Astrocyte (in vitro differentiated cells and primary cell): ENCODE measurements at regions not wholly inside any gene's neighbourhood (a gene's known extent, or its start where the extent isn't known, plus 50 kb on each side); places are given as distances from the start of the nearest gene placed in this dataset.
"Not testable (repeated sequence)": the region's sequence is repeated elsewhere in the genome, so short reads cannot be mapped to it uniquely, and the experiment has no call there.

Source experiments
- DNase-seq: peaks from one replicate; pipeline ENCODE4 v3.0.0-alpha.2; 2010; ENCODE audit warnings: low read depth
- FAIRE-seq: peaks from 2 replicates; lab custom pipeline; 2011; peaks lifted over from hg19 to GRCh38; lab: Jason Lieb, UNC
- H2AFZ ChIP-seq: 2 replicates; pipeline ENCODE4 v1.6.0; 2012; ENCODE audit warnings: low read depth, low read length, inconsistent platforms
- H3K27ac ChIP-seq: 2 replicates; pipeline ENCODE4 v1.5.1; 2011; ENCODE audit warnings: low read depth, low read length, inconsistent platforms
- H3K27me3 ChIP-seq: 2 replicates; pipeline ENCODE4 v1.6.0; 2011; ENCODE audit warnings: low read length, inconsistent platforms; ENCODE audit not compliant: insufficient read depth
- H3K36me3 ChIP-seq: 2 replicates; pipeline ENCODE4 v1.5.1; 2011; ENCODE audit warnings: low read length, inconsistent platforms; ENCODE audit not compliant: insufficient read depth
- H3K4me1 ChIP-seq: 2 replicates; pipeline ENCODE4 v1.5.1; 2011; ENCODE audit warnings: low read length, inconsistent platforms; ENCODE audit not compliant: insufficient read depth
- H3K4me2 ChIP-seq: 2 replicates; pipeline ENCODE4 v1.6.0; 2012; ENCODE audit warnings: low read length, inconsistent platforms
- H3K4me3 ChIP-seq: 2 replicates; pipeline ENCODE4 v1.5.1; 2011; ENCODE audit warnings: low read depth, mild to moderate bottlenecking, low read length, inconsistent platforms; ENCODE audit not compliant: insufficient read depth
- H3K79me2 ChIP-seq: 2 replicates; pipeline ENCODE4 v1.6.0; 2012; ENCODE audit warnings: mild to moderate bottlenecking, low read length, inconsistent platforms; ENCODE audit not compliant: insufficient read depth
- H3K9ac ChIP-seq: 2 replicates; pipeline ENCODE4 v1.6.0; 2012; ENCODE audit warnings: mild to moderate bottlenecking, low read length, inconsistent platforms
- H3K9me3 ChIP-seq: 2 replicates; pipeline ENCODE4 v1.5.1; 2012; ENCODE audit warnings: low read depth, mild to moderate bottlenecking, low read length, inconsistent platforms; ENCODE audit not compliant: insufficient read depth
- H4K20me1 ChIP-seq: 2 replicates; pipeline ENCODE4 v1.6.0; 2012; ENCODE audit warnings: low read length, inconsistent platforms; ENCODE audit not compliant: insufficient read depth
- H3K27ac Mint-ChIP-seq: one replicate; pipeline ENCODE4 v1.8.0; 2021; ENCODE audit warnings: mild to moderate bottlenecking, mixed read lengths; ENCODE audit not compliant: unreplicated experiment
- H3K27me3 Mint-ChIP-seq: one replicate; pipeline ENCODE4 v1.8.0; 2021; ENCODE audit warnings: low read depth, mixed read lengths; ENCODE audit not compliant: unreplicated experiment
- H3K36me3 Mint-ChIP-seq: one replicate; pipeline ENCODE4 v1.8.0; 2021; ENCODE audit warnings: low read depth, mixed read lengths; ENCODE audit not compliant: unreplicated experiment
- H3K4me1 Mint-ChIP-seq: one replicate; pipeline ENCODE4 v1.8.0; 2021; ENCODE audit warnings: low read depth, mixed read lengths; ENCODE audit not compliant: unreplicated experiment
- H3K4me3 Mint-ChIP-seq: one replicate; pipeline ENCODE4 v1.8.0; 2021; ENCODE audit warnings: mild to moderate bottlenecking, moderate library complexity, mixed read lengths; ENCODE audit not compliant: unreplicated experiment
- H3K9me3 Mint-ChIP-seq: one replicate; pipeline ENCODE4 v1.8.0; 2021; ENCODE audit warnings: mild to moderate bottlenecking, mixed read lengths; ENCODE audit not compliant: unreplicated experiment
- EZH2 ChIP-seq: IDR thresholded peaks from 2 replicates; pipeline ENCODE4 v1.6.1; 2012; ENCODE audit warnings: mild to moderate bottlenecking, low read length, inconsistent platforms; ENCODE audit not compliant: insufficient read depth
- TF ChIP-seq, protein P1 (sequence below): IDR thresholded peaks from 2 replicates; pipeline ENCODE4 v1.5.1; 2011; ENCODE audit warnings: low read depth, mild to moderate bottlenecking, inconsistent platforms, low read length, moderate library complexity; ENCODE audit not compliant: insufficient read depth

- no peak overlapping the region for H3K4me3 Mint-ChIP-seq
- Histone ChIP-seq H3K4me1 (no peaks in the 10 kb centered on the region), H2AFZ (no peak overlapping the region), H3K9me3 (no peaks in the 10 kb centered on the region), H3K27me3 (no peaks in the 10 kb centered on the region), H3K9ac (no peak overlapping the region), H3K36me3 (no peaks in the 10 kb centered on the region), H3K79me2 (no peaks in the 10 kb centered on the region), H3K4me3 (no peak overlapping the region), H3K27ac (no peak overlapping the region), H3K4me2 (no peak overlapping the region), H4K20me1 (no peaks in the 10 kb centered on the region)
- no peak for FAIRE-seq
- H3K27me3 Mint-ChIP-seq: peaks cover 18% of the 10 kb centered on the region
- H3K27ac Mint-ChIP-seq: no peak overlapping the region
- no peaks in the 10 kb centered on the region for H3K4me1 Mint-ChIP-seq
- H3K36me3 Mint-ChIP-seq: peaks cover 10% of the 10 kb centered on the region
- peaks cover 15% of the 10 kb centered on the region for H3K9me3 Mint-ChIP-seq
- TF ChIP-seq EZH2: no peak
- TF ChIP-seq, protein P1, sequence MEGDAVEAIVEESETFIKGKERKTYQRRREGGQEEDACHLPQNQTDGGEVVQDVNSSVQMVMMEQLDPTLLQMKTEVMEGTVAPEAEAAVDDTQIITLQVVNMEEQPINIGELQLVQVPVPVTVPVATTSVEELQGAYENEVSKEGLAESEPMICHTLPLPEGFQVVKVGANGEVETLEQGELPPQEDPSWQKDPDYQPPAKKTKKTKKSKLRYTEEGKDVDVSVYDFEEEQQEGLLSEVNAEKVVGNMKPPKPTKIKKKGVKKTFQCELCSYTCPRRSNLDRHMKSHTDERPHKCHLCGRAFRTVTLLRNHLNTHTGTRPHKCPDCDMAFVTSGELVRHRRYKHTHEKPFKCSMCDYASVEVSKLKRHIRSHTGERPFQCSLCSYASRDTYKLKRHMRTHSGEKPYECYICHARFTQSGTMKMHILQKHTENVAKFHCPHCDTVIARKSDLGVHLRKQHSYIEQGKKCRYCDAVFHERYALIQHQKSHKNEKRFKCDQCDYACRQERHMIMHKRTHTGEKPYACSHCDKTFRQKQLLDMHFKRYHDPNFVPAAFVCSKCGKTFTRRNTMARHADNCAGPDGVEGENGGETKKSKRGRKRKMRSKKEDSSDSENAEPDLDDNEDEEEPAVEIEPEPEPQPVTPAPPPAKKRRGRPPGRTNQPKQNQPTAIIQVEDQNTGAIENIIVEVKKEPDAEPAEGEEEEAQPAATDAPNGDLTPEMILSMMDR: no peak
- no peak for DNase-seq
Observed at GRCh38 chr20:48502758-48503157, 325.0 kb downstream of the PREX1 start.

- H3K36me3 ChIP-seq: no peaks in the 10 kb centered on the region
- TF ChIP-seq, protein P1: no peak
- TF ChIP-seq EZH2: no peak
- no peak overlapping the region for H3K4me3 ChIP-seq
- no peak overlapping the region for H3K27ac ChIP-seq
- Mint-ChIP-seq H3K4me3 (no peak overlapping the region), H3K27me3 (peaks cover 18% of the 10 kb centered on the region), H3K36me3 (peaks cover 10% of the 10 kb centered on the region), H3K27ac (no peak overlapping the region), H3K4me1 (no peaks in the 10 kb centered on the region), H3K9me3 (peaks cover 15% of the 10 kb centered on the region)
- H3K4me2 ChIP-seq: no peak overlapping the region
- no peaks in the 10 kb centered on the region for H3K9me3 ChIP-seq
- no peaks in the 10 kb centered on the region for H3K27me3 ChIP-seq
- no peak for DNase-seq
- H2AFZ ChIP-seq: no peak overlapping the region
- no peaks in the 10 kb centered on the region for H3K79me2 ChIP-seq
- no peaks in the 10 kb centered on the region for H4K20me1 ChIP-seq
- H3K9ac ChIP-seq: no peak overlapping the region
- H3K4me1 ChIP-seq: no peaks in the 10 kb centered on the region
- FAIRE-seq: no peak
Observed at GRCh38 chr20:48502016-48502415, 325.8 kb downstream of the PREX1 start.

- H3K27ac ChIP-seq, H3K27me3 ChIP-seq, H3K36me3 ChIP-seq, FAIRE-seq, H3K4me3 Mint-ChIP-seq, H4K20me1 ChIP-seq, H3K4me1 ChIP-seq, H2AFZ ChIP-seq, H3K36me3 Mint-ChIP-seq, H3K9me3 ChIP-seq, H3K4me3 ChIP-seq, H3K4me2 ChIP-seq, H3K9ac ChIP-seq, DNase-seq, H3K79me2 ChIP-seq, H3K4me1 Mint-ChIP-seq, H3K27ac Mint-ChIP-seq: not testable (repeated sequence)
- Mint-ChIP-seq H3K27me3 (peaks cover 14% of the 10 kb centered on the region), H3K9me3 (peaks cover 10% of the 10 kb centered on the region)
Observed at GRCh38 chr20:48500900-48501299, 326.9 kb downstream of the PREX1 start.

- not testable (repeated sequence) for FAIRE-seq, H3K79me2 ChIP-seq, H3K4me3 ChIP-seq, H3K9me3 Mint-ChIP-seq, H4K20me1 ChIP-seq, H3K9ac ChIP-seq, H2AFZ ChIP-seq, H3K27ac Mint-ChIP-seq, H3K27me3 ChIP-seq, H3K27me3 Mint-ChIP-seq, H3K4me3 Mint-ChIP-seq, H3K36me3 Mint-ChIP-seq, H3K27ac ChIP-seq, H3K4me1 ChIP-seq, H3K4me2 ChIP-seq, H3K4me1 Mint-ChIP-seq, DNase-seq, H3K9me3 ChIP-seq, H3K36me3 ChIP-seq
Observed at GRCh38 chr20:48498939-48499338, 328.9 kb downstream of the PREX1 start.

DNA sequence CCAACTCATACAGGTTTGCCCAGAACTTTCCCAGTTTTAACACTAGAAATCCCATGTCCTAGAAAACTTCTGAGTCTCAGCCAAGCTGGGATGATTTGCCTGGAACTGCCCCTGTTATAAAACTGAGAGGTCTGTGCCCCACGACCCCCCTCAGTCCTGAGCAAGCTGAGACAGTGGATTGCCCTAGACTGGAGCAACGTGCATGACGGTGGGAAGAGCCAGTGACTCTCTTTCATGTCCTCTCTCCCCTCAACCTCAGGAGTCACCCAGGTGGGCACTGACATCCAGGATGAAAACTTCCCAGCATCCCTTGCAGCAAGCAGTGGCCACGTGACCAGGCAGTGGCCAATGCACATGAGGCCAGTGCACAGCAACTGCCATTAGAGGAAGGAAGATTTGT, 329.7 kb downstream of the PREX1 start:
- not testable (repeated sequence) for H3K36me3 Mint-ChIP-seq, DNase-seq, H3K27me3 ChIP-seq, H3K9ac ChIP-seq, H3K4me3 Mint-ChIP-seq, H3K4me1 ChIP-seq, H4K20me1 ChIP-seq, H3K4me3 ChIP-seq, H3K9me3 Mint-ChIP-seq, H3K4me1 Mint-ChIP-seq, H3K79me2 ChIP-seq, H3K36me3 ChIP-seq, H2AFZ ChIP-seq, H3K4me2 ChIP-seq, FAIRE-seq, H3K27ac Mint-ChIP-seq, H3K27ac ChIP-seq, H3K9me3 ChIP-seq, H3K27me3 Mint-ChIP-seq
